HCEC 1CT (cell line): ENCODE measurements at regions not wholly inside any gene's neighbourhood (a gene's known extent, or its start where the extent isn't known, plus 50 kb on each side); places are given as distances from the start of the nearest gene placed in this dataset.
"Not testable (repeated sequence)": the region's sequence is repeated elsewhere in the genome, so short reads cannot be mapped to it uniquely, and the experiment has no call there.

ENCODE experiments used
- DNase-seq: peaks from one replicate; pipeline ENCODE4 v3.0.0-alpha.2; 2017

DNA sequence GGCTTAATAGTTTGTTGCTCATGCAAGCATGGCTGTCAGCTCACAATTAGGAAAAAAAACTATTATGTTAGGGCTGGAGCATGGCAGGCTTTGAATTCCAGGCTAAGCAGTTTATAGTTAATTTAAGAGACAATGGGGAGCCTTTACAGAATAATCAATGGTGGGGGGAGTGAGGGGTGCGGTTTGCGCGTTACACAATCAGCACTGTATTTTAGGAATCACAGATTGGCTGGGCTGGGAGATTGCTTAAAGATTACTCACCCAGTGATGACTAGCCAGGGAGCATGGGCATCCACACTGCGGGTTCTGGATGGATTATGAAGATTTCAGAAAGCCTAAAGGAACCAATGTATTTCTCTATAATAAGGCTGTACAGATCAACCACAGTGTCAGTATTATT is 186.6 kb downstream of the SOX3 start:
- no peak for DNase-seq

- no peak for DNase-seq
Observed at GRCh38 chrX:140317462-140317861, 187.4 kb downstream of the SOX3 start.

DNA sequence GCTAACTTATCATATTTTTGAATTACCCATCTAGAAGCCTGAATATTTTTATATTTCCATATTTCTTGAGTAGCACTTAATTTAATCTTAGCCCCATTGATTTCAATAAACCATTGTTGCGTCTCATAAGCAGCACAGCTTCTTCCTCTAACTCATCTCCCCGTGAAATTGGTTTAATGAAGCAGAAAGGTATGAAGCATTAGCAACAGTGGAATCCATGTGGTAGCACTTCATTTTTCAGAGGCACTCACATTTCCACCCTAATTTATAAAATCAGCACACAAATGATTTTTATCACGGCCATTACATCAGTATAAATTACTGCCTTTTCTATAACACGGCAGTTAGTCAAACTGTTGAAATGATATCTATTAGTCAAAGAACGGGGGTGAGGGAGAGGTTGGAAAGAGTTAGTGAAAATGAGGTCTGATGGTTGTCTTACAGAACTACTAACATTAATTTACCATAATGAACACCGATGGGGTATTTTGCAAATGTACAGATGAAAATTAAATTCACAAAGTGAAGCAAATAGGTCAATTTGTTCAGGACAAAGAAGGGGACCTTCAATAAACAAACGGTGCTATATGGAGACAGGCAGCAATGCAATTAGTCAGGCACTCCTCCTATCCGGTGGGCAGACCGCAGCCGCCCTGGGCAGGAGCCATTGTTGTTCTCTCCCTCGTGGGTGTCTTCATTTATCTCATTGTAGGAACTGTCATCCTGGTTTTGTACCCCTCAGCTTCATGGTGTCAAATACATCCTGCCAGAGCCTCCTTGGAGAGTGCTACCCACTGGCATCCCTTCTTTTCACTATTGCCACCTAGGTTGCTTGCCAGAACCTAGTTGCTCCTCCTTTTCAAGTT is 205.7 kb downstream of the SOX3 start:
- DNase-seq = no peak

GRCh38 chrX:140297273-140297672 is 207.6 kb downstream of the SOX3 start:
- DNase-seq = no peak

- DNase-seq = no peak
Observed at GRCh38 chrX:140292961-140293360, 211.9 kb downstream of the SOX3 start.

GRCh38 chrX:140292188-140292587 is 212.7 kb downstream of the SOX3 start:
- no peak for DNase-seq

DNA sequence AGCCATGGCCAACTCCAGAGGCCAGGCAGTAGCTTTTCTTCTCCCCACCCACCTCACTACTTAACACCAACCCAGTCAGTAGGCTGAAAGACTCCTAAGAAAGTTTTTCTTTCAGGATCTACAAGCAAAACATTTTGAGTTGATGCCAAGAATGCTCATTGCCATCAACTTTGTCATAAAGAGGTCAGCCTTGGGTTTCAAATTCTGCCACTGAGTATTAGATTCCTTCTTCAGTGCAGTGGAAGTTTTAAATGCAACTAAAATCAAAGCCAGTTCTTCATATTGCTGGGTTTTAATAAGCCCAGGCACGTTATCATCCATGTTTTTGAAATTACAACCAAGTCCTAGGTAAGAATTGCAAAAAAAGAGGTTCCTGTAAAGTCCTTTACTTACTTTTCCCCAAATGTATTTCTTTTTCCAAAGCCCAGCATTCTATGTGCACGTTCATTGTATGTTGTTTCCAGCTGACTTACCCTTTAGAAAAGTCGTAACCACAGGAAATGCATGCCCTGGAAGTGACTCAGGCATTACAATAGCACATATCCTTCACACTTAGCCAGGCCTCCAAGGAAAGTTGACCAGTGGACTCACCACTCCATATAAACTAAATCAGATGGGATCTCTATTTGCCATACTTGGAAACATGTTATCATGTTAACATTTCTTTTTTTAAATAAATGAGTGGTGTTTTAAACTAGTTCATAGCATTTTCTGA is 229.9 kb downstream of the SOX3 start:
- no peak for DNase-seq

- no peak for DNase-seq
Observed at GRCh38 chrX:140273921-140274320, 230.9 kb downstream of the SOX3 start.

DNA sequence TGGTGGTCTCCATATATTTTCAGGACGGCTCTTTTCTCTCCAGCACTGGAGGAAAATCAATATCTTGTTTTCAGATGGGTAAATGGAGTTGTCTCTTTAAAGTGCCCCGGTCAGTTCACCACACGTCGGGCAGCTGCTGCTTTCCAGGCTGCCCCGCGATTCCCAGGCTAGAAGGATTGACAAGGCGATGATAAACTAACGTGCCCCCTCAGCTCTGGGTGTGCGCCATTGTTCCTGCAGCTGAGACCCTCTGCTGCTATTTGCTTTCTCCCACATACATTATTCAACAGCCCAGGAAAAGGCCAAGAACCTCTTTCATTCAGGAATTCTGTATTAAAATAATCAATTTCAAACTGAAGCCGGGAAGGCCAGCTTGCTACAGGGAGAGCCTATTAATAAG is 254.5 kb downstream of the SOX3 start:
- no peak for DNase-seq

- DNase-seq = no peak
Observed at GRCh38 chrX:140249088-140249487, 255.8 kb downstream of the SOX3 start.

DNA sequence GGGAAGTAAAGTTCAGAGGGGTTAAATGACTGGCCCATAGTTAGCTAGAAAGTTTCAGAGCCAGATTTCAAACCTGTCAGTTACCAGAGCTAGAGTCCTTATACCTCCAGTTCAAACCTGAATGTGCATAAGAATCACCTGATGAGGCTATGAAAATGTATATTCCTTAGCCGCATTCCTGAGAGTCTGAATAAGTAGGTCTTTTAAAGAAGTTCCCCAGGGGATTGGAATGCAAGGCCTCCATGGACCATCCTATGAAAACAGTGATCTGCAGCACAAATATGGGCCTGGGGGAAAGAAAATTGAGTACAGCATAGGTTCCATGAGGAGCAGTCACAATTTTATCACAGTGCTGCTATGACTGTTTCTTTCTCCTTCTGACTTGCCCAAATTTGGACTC is 263.9 kb upstream of the CXorf66 start:
- DNase-seq = no peak

- DNase-seq = not testable (repeated sequence)
Observed at GRCh38 chrX:140226037-140226436, 260.7 kb upstream of the CXorf66 start.

DNA sequence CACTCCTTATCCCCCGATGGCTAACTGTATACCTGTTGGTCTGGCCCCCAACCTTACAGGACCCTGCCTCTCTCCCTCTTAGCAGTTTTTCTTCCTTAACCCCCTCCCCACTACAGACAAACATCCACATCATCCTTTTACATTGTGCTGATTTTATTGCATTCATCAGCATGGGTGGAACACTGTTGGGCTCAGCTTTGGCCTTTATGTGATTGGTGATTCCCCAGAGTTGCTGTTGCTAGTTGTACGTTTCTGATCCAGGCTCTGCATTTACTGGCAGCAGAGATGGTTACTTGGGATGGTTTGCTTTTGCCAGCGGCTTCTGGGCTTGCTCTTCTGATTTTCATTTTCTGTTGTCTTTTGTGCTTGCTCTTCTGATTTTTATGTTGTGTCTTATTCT is 250.6 kb upstream of the CXorf66 start:
- DNase-seq = not testable (repeated sequence)

DNA sequence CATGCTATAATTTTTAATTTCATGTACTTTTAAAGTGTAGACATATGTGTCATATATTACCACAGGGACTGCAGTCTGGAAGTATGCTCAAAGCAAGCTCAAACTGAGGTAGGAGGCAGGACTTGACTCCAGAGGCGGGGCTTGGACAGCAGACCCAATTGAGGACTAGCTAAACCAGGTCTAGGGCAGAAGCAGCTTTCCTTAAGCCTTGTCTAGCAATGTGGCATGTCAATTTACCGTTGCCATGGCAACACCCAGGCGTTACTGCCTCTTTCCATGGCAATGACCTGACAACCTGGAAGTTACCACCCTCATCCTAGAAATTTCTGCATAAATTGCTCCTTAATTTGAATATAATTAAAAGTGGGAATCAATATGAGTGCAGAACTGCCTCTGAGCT is 249.2 kb upstream of the CXorf66 start:
- not testable (repeated sequence) for DNase-seq

DNA sequence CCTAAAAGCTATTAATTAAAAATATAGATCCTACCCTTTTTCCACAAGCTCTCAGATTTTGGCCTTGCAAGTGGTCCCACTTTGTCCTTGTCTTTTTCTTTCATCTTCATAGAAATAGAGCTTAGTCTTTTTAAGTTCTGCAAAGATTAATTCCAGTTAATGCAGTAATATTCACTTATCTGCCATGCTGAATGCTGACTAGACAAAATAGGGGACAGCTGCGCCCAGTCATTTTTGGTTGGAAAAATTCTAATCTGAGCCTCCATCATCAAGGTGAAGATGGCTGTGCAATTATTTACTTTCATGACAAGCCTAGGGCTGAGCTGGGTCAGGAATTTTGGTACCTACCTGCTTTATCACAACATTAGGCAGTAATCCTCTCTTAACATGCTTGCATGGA is 241.3 kb upstream of the CXorf66 start:
- no peak for DNase-seq

DNA sequence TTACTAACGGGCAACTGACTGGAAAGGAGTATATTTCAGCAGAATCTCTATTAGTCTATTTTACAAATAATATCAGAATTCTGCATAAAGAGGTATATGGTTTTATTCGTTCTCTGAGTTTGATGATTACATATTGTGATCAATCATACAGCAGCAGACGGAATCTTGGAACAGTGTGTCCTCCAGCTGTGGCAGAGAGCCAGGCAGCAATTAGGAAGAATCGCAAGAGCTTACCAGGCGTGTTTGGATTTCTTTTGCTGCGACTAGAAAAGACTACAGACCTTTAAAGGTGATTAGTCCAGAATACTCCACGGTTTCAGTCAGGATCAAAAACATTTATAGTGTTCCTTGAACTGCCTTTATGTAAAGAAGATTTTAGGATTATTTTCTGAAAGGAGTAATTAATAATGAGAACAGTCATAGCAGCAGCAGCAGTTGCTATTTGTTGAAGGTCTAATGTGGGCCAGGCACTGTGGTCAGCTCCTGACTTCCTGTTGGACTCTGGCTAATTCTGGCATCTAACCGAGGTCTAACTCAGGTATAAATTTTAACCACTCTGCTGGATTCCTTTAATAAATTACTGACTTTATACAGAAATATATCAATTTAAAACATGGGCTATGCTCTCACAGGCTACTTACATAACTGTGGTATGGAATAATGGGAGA is 225.3 kb upstream of the CXorf66 start:
- no peak for DNase-seq

GRCh38 chrX:140180585-140180984 is 215.3 kb upstream of the CXorf66 start:
- DNase-seq = no peak

GRCh38 chrX:140177821-140178220 is 212.5 kb upstream of the CXorf66 start:
- no peak for DNase-seq

DNA sequence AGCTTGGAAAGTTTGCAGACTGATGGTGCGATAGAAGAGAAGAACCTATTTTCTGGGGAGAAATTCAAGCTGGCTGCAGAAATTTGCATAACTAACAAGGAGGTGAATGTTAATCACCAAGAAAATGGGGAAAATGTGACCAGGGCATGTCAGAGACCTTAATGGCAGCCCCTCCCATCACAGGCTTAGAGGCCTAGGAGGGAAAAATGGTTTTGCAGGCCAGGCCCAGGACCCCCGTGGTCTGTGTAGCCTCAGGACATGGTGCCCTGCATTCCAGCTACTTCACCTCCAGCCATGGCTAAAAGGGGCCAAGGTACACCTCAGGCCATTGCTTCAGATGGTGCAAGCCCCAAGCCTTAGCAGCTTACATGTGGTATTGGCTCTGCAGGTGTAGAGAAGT is 207.1 kb upstream of the CXorf66 start:
- no peak for DNase-seq

DNA sequence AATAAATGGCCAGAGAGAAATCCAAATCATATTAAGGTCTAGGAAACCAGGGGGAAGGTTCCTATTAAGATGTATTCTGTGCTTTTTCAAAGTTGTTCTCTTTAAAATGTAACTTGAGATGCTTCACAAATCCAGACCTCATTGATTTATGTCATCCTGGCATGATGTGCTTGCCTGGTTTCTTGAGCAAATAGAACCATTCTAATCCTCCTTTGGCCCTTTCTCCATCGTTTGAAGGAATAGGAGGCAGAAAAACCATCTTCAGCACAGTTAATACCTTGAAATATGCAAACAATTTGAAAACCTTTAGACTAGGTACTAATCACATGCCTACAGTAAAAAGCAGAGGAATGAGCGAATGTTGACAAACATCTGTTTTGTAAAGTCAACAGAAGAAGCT is 202.2 kb upstream of the CXorf66 start:
- no peak for DNase-seq

DNA sequence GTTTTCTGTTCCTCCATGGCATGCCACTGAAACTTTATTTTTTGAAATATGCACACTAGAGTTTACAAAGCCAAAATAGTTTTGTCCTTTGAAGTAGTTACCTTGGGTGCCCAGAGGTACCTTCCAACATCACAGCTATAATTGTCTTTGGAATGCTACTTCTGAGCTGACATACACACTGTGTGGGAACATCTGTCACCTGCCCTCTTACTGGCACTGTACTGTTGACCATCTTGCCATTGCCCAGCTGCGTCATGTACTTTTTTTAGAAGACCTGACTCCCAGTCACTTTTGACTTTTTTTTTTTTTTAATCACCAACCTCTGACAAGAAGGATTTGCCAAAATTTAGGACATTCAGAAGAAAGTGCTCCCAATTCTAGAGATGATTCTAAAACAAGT is 200.5 kb upstream of the CXorf66 start:
- no peak for DNase-seq

DNA sequence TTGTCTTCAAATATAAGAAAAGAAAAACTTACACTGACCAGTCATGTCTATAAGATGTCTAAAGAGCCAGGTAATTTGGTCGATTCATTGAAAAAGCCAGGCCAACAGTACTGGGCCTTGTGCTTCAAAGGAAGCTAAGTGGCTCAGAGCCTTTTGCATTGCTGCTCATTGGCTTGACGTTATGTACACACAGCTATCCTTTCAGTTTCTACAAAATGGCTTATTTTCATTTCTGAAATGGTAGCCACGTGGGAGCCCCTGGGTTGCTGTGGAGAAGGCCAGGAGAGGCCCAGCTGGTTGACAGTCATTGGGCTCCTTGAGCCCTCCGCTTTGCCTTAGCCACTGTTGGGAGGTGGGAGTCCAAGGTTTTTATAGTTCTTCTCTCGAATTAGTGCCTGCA is 199.1 kb upstream of the CXorf66 start:
- no peak for DNase-seq

DNA sequence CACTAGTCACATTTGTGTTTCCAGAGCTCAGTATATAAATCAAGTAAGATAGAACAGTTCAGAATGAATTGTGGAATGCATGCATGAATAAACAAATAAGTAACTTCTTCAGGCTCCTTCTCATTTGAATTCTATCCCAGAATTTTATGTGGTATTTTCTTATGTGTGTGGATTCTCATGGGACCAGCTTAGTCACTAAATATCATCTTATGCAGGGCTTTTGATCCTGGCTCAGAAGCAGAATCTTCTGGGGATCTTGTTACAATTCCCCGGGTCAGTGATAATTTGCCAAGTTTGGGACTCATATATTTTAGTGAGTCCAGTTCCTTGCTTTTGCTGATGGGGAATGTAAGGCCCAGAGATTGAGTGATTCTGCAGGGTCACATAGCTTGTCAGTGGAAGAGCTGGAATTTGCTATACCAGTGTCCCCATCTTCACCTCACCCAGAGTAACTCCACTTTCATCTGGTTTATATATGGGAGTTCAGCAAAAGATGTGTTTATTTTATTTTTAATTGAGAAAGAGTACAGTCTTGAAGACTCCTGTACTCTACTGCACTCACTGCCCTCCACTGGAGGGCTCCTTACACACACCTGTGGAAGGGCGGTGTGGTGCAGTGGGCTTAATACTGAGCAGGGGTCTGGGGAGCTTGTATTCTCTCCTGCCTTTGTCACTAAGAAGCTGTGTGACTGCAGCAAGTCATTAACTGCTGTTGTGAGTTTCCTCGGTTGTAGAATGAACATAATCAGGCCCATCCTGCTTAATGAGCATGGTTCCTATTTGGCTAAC is 198.2 kb upstream of the CXorf66 start:
- no peak for DNase-seq
